Right lobe of liver (tissue), 6 donors: ENCODE measurements at regions not wholly inside any gene's neighbourhood (a gene's known extent, or its start where the extent isn't known, plus 50 kb on each side); places are given as distances from the start of the nearest gene placed in this dataset.

Experiments
- ATAC-seq, 4 donors: fragments of 200-7000 bp; cut with Tn5 transposase; one replicate each; pipeline ENCODE4 v1.9.1; 2020; ENCODE audit warnings: mild to moderate bottlenecking in 4 of 4, moderate library complexity in 4 of 4
- DNase-seq, 3 donors: peaks; one replicate each; pipeline ENCODE4 v3.0.0-alpha.2; 2020
- H3K27ac ChIP-seq, 3 donors: fragments of 200-600 bp; one replicate each; pipeline ENCODE4 v1.8.0; 2022
- H3K27me3 ChIP-seq, 2 donors: fragments of 200-600 bp; one replicate each; pipeline ENCODE4 v1.8.0; 2022
- H3K36me3 ChIP-seq, 4 donors: fragments of 200-600 bp; sonication (generic) in 1 of 4; one replicate each; pipeline versions ENCODE4 v1.5.1 to v1.8.0; 2017 to 2022; ENCODE audit warnings: control low read depth in 1 of 4
- H3K4me1 ChIP-seq, 4 donors: fragments of 200-600 bp; sonication (generic) in 1 of 4; one replicate each; pipeline versions ENCODE4 v1.5.1 to v1.8.0; 2017 to 2022; ENCODE audit warnings: control low read depth in 1 of 4
- H3K4me3 ChIP-seq, 3 donors: fragments of 200-600 bp; one replicate each; pipeline ENCODE4 v1.8.0; 2022
- H3K9me3 ChIP-seq, 4 donors: fragments of 200-600 bp; sonication (generic) in 1 of 4; one replicate each; pipeline versions ENCODE4 v1.5.1 to v1.8.0; 2017 to 2022; ENCODE audit warnings: control low read depth in 1 of 4
- POLR2A ChIP-seq: fragments of 450-650 bp; IDR thresholded peaks from one replicate; pipeline ENCODE4 v1.6.1; 2017; ENCODE audit warnings: antibody characterized with exemption, mild to moderate bottlenecking
- whole genome bisulfite sequencing: methylation state at CpG from one replicate; pipeline ENCODE4 v1.1.6; 2018; ENCODE audit warnings: low coverage, low lambda C conversion rate; ENCODE audit not compliant: insufficient coverage; ENCODE audit errors: missing lambda C conversion rate; 5-methylcytosine and 5-hydroxymethylcytosine counted together
- intact Hi-C, 2 donors: fragments of 100-400 bp; cut with DNase I; formaldehyde crosslinking; loops; one replicate each; pipeline versions ENCODE4 v1.11.2 to v1.14.1; 2022
- TF ChIP-seq, protein P1 (sequence below), 4 donors: fragments of 200-600 bp in 3 of 4; fragments of 450-650 bp in 1 of 4; IDR thresholded peaks; one replicate each; pipeline versions ENCODE4 v1.5.1 to v1.8.0; 2016 to 2022; ENCODE audit warnings: antibody characterized with exemption in 4 of 4, mild to moderate bottlenecking in 2 of 4
- donor health status: DM: no; HTN: yes; CAD: no.
- donor health status: DM: no; HTN: no; CAD: no.
- donor health status: DM: no; HTN: no; CAD: no.
- donor health status: DM: no; HTN: yes; CAD: no.
- donor health status: DM: no; HTN: yes; CAD: no.

DNA sequence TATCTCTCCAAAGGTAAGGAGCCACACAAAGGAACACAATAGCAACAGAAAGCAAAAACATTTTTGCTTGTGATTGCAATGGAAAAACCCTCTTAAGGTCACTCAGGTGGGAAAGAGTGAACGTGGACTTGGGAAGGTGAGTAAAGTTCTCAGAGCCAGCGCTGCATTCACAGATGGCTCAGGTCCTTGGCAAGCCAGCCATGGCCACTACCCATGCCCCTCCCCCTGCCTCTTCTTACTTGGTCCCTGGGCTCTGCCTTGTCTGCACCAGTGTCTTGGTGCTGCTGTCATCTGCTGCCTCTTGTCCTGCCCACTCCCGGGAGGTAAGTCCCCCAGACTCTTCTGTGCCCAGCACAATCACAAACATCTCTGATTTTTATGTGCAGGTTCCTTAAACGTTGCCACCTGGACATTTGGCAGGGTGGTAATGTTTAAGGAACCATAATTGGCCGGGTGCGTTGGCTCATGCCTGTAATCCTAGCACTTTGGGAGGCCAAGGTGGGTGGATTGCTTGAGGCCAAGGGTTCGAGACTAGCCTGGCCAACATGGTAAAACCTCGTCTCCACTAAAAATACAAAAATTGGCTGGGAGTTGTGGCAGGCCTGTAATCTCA, 74.6 kb downstream of the FEM1C start:
- TF ChIP-seq POLR2A: no peak
- TF ChIP-seq, protein P1, sequence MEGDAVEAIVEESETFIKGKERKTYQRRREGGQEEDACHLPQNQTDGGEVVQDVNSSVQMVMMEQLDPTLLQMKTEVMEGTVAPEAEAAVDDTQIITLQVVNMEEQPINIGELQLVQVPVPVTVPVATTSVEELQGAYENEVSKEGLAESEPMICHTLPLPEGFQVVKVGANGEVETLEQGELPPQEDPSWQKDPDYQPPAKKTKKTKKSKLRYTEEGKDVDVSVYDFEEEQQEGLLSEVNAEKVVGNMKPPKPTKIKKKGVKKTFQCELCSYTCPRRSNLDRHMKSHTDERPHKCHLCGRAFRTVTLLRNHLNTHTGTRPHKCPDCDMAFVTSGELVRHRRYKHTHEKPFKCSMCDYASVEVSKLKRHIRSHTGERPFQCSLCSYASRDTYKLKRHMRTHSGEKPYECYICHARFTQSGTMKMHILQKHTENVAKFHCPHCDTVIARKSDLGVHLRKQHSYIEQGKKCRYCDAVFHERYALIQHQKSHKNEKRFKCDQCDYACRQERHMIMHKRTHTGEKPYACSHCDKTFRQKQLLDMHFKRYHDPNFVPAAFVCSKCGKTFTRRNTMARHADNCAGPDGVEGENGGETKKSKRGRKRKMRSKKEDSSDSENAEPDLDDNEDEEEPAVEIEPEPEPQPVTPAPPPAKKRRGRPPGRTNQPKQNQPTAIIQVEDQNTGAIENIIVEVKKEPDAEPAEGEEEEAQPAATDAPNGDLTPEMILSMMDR (IDR thresholded peaks at IDR 0.05): no peak
- Histone ChIP-seq H3K27me3 (no peaks in the 10 kb centered on the region), H3K4me1 (no peaks in the 10 kb centered on the region), H3K27ac (no peak overlapping the region), H3K4me3 (no peak overlapping the region), H3K36me3 (no peaks in the 10 kb centered on the region), H3K9me3 (no peaks in the 10 kb centered on the region)
- ATAC-seq: peak in 1 of 4 donors; percentile 12
- intact Hi-C loops: no loop called here
- DNase-seq: no peak
- 84% methylated on average over 7 of the region's 8 CpGs for WGBS

DNA sequence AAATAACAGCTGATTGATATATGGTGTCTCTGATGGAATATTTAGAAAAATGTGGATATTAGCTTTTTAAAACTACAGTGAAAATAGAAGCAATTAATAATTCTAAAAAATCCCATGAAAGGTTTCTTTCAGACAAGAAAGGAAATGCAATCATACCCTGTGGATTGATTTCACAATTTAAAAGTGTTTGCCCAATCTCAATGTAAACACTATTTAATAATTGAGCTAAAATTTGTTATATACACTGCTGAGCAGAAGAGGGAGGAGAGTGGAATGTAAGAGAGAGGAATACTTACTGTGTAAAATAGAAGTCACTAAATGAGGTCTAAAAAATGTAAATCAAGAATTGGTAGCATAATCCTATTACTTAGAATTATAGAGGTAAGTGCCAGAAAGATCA, 76.9 kb downstream of the FEM1C start:
- H3K27ac ChIP-seq: no peak overlapping the region
- no peak for DNase-seq
- intact Hi-C loops: no loop called here
- no peaks in the 10 kb centered on the region for H3K4me1 ChIP-seq
- H3K9me3 ChIP-seq: no peaks in the 10 kb centered on the region
- no peaks in the 10 kb centered on the region for H3K27me3 ChIP-seq
- TF ChIP-seq, protein P1 (IDR thresholded peaks at IDR 0.05): no peak
- TF ChIP-seq POLR2A: no peak
- H3K4me3 ChIP-seq: no peak overlapping the region
- peak in 1 of 4 donors; percentile 45 for ATAC-seq
- H3K36me3 ChIP-seq: no peaks in the 10 kb centered on the region

DNA sequence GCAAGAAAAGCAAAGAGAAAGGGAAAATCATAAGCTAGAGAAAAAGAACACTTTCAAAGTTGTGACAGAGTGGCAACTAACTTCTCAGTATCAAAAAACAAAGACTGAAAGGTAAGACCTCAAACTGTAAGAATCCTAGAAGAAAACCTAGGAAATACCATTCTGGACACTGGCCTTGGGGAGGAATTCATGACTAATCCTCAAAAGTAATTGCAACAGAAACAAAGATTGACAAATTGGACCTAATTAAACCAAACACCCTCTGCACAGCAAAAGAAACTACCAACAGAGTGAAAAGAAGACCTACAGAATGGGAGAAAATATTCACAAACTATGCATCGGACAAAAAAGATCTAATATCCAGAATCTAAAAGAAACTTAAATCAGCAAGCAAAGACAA, 79.1 kb downstream of the FEM1C start:
- no peaks in the 10 kb centered on the region for H3K9me3 ChIP-seq
- ATAC-seq (no peak), DNase-seq (no peak)
- no peaks in the 10 kb centered on the region for H3K4me1 ChIP-seq
- no peak for TF ChIP-seq POLR2A
- TF ChIP-seq, protein P1 (IDR thresholded peaks at IDR 0.05): no peak
- H3K4me3 ChIP-seq: no peak overlapping the region
- H3K27me3 ChIP-seq: no peaks in the 10 kb centered on the region
- H3K36me3 ChIP-seq: no peaks in the 10 kb centered on the region
- no peak overlapping the region for H3K27ac ChIP-seq
- intact Hi-C loops: no loop called here
- WGBS: 100% methylated on average over 1 of the region's 1 CpG

DNA sequence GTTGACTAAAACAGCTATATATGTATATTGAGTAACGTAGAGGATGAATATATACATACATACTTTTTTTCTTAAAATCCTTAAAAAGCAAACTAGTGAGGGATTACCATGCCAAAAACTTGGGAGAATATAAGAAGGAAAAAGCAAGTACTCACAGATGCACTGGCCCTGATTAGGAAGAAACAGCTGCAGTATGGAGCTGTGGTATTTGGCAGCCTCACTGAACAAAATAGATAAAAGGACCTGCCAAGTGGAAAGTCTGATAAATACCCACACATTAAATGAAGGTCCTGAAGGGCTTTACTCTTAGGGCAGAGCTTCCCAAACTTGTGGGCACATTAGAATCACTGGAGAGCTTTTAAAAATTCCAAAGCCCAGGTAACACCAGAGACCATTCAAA, 80.6 kb downstream of the FEM1C start:
- H3K9me3 ChIP-seq: no peaks in the 10 kb centered on the region
- DNase-seq (no peak), ATAC-seq (no peak)
- H3K4me3 ChIP-seq: no peak overlapping the region
- H3K4me1 ChIP-seq: no peaks in the 10 kb centered on the region
- intact Hi-C loops: no loop called here
- H3K27ac ChIP-seq: no peak overlapping the region
- H3K36me3 ChIP-seq: no peaks in the 10 kb centered on the region
- WGBS: 79% methylated on average over 1 of the region's 1 CpG
- TF ChIP-seq POLR2A: no peak
- TF ChIP-seq, protein P1 (IDR thresholded peaks at IDR 0.05): no peak
- H3K27me3 ChIP-seq: no peaks in the 10 kb centered on the region
